ENCODE measurements at regions not wholly inside any gene's neighbourhood (a gene's known extent, or its start where the extent isn't known, plus 50 kb on each side); places are given as distances from the start of the nearest gene placed in this dataset.

GRCh38 chr20:16918366-16918765, 170.2 kb downstream of the OTOR start:
- Histone ChIP-seq H3K4me1 (peaks cover 0 to 9% (median 0%) of the 10 kb centered on the region in 4 donors), H3K27me3 (no peaks in the 10 kb centered on the region), H3K27ac (no peak overlapping the region), H3K4me3 (no peak overlapping the region), H3K36me3 (no peaks in the 10 kb centered on the region), H3K9me3 (no peaks in the 10 kb centered on the region)
- TF ChIP-seq EP300 (IDR thresholded peaks at IDR 0.05), result no peak
- TF ChIP-seq POLR2A (IDR thresholded peaks at IDR 0.05), result no peak
- no peak for TF ChIP-seq POLR2AphosphoS5 (IDR thresholded peaks at IDR 0.05)
- no peak for TF ChIP-seq CTCF (IDR thresholded peaks at IDR 0.05)
- WGBS, 2 donors, result 87 to 91% methylated on average over 4 of the region's 4 CpGs
- DNase-seq (no peak), ATAC-seq (ENCODE audit: low FRiP score in 2 of 2) (no peak)

DNA sequence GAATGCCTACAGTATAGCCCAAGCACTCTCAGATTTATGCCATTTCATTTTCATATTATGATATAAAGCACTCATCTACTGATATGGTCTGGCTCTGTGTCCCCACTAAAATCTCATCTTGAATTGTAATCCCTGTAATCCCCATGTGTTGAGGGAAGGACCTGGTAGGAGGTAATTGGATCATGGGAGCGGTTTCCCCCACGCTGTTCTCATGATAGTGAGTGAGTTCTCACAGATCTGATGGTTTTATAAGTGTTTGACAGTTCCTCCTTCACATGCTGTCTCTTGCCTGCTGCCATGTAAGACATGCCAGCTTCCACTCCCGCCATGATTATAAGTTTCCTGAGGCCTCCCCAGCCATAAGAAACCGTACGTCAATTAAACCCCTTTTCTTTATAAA, 171.7 kb downstream of the OTOR start:
- TF ChIP-seq EP300 (IDR thresholded peaks at IDR 0.05) (no peak), POLR2A (IDR thresholded peaks at IDR 0.05) (no peak), CTCF (IDR thresholded peaks at IDR 0.05) (no peak), POLR2AphosphoS5 (IDR thresholded peaks at IDR 0.05) (no peak)
- no peaks in the 10 kb centered on the region for H3K27me3 ChIP-seq
- H3K9me3 ChIP-seq, result no peaks in the 10 kb centered on the region
- WGBS, 2 donors, result 61 to 69% methylated on average over 5 of the region's 5 CpGs
- no peak overlapping the region for H3K4me3 ChIP-seq
- no peaks in the 10 kb centered on the region for H3K36me3 ChIP-seq
- ATAC-seq (ENCODE audit: low FRiP score in 2 of 2) (no peak), DNase-seq (no peak)
- H3K4me1 ChIP-seq, result peaks cover 0 to 10% (median 0%) of the 10 kb centered on the region in 4 donors
- no peak overlapping the region for H3K27ac ChIP-seq

- ATAC-seq (ENCODE audit: low FRiP score in 2 of 2) (peak; percentile 65 to 89), DNase-seq (no peak)
- H3K27ac ChIP-seq, result no peak overlapping the region
- no peak overlapping the region for H3K4me3 ChIP-seq
- no peaks in the 10 kb centered on the region for H3K27me3 ChIP-seq
- H3K4me1 ChIP-seq, result peaks cover 0 to 10% (median 0%) of the 10 kb centered on the region in 4 donors
- H3K36me3 ChIP-seq, result no peaks in the 10 kb centered on the region
- TF ChIP-seq POLR2A (IDR thresholded peaks at IDR 0.05) (no peak), POLR2AphosphoS5 (IDR thresholded peaks at IDR 0.05) (no peak), EP300 (IDR thresholded peaks at IDR 0.05) (peak in 1 of 4 donors; percentile 11)
- 36 to 40% methylated on average over 3 of the region's 3 CpGs for WGBS, 2 donors
- H3K9me3 ChIP-seq, result no peaks in the 10 kb centered on the region
Observed at GRCh38 chr20:16922834-16923233, 174.7 kb downstream of the OTOR start.

DNA sequence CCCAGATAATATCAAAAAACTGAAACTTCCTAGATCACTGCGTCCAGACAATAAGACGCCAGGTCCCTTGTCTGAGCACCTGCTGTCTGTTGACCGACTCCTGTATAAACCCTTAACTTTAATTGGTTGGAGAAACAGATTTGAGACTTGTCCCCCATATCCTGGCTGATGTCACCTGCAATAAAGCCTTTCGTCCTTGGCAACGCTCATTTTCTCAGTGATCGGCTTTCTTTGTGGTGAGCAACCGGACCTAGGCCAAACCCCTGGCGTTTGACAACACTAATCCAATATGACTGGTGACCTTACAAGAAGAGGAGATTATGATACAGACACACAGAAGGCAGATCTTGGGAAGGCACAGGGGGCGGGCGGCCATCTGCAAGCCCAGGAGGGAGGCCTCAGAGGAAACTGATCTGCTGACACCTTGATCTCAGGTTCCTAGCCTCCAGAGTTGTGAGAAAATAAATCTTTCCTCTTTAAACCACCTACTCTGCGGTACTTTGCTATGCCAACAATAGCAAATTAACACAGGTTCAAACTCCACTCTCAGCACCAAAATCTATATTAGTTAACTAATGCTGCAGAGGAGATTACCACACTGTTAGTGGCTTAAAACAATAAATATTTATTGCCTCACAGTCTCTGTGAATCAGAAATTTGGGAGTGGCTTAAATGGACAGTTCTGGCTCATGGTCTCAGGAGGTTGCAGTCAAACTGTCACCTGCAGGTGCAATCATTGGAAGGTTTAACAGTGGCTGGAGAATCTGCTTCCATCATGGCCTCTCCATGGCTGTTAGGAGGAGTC, 178.7 kb downstream of the OTOR start:
- TF ChIP-seq EP300 (IDR thresholded peaks at IDR 0.05) (no peak), POLR2A (IDR thresholded peaks at IDR 0.05) (no peak), CTCF (IDR thresholded peaks at IDR 0.05) (no peak), POLR2AphosphoS5 (IDR thresholded peaks at IDR 0.05) (no peak)
- Histone ChIP-seq H3K9me3 (no peaks in the 10 kb centered on the region), H3K27ac (no peak overlapping the region), H3K4me3 (no peak overlapping the region), H3K27me3 (no peaks in the 10 kb centered on the region), H3K4me1 (peaks cover 0 to 10% (median 0%) of the 10 kb centered on the region in 4 donors), H3K36me3 (no peaks in the 10 kb centered on the region)
- DNase-seq (no peak), ATAC-seq (ENCODE audit: low FRiP score in 2 of 2) (peak in 1 of 2 donors; percentile 4)
- WGBS, 2 donors, result 92 to 95% methylated on average over 11 of the region's 11 CpGs

GRCh38 chr20:16929756-16930155, 181.6 kb downstream of the OTOR start:
- Histone ChIP-seq H3K4me1 (no peaks in the 10 kb centered on the region), H3K9me3 (no peaks in the 10 kb centered on the region), H3K4me3 (no peak overlapping the region), H3K36me3 (no peaks in the 10 kb centered on the region), H3K27ac (no peak overlapping the region), H3K27me3 (no peaks in the 10 kb centered on the region)
- no peak for TF ChIP-seq POLR2A (IDR thresholded peaks at IDR 0.05)
- TF ChIP-seq CTCF (IDR thresholded peaks at IDR 0.05), result no peak
- no peak for TF ChIP-seq POLR2AphosphoS5 (IDR thresholded peaks at IDR 0.05)
- no peak for TF ChIP-seq EP300 (IDR thresholded peaks at IDR 0.05)
- no peak for ATAC-seq (ENCODE audit: low FRiP score in 2 of 2)
- DNase-seq, result no peak

Measured in upper lobe of left lung (tissue), 6 donors.